HepG2 (cell line): ENCODE measurements at regions not wholly inside any gene's neighbourhood (a gene's known extent, or its start where the extent isn't known, plus 50 kb on each side); places are given as distances from the start of the nearest gene placed in this dataset.

Experiments
- U2AF2 ChIP-seq: fragments of 200-400 bp; formaldehyde crosslinking; IDR thresholded peaks from 2 replicates; pipeline ENCODE4 v1.6.1; 2017; ENCODE audit warnings: low read depth, mild to moderate bottlenecking, low read length
- ZNF263 ChIP-seq: sonication (generic); formaldehyde crosslinking; IDR thresholded peaks from 2 replicates; pipeline ENCODE4 v1.4.0; 2020; ENCODE audit warnings: missing genetic modification reagents
- TF ChIP-seq, protein P1 (sequence below): sonication (generic); formaldehyde crosslinking; IDR thresholded peaks from 2 replicates; pipeline ENCODE4 v1.5.0; 2020; ENCODE audit warnings: mild to moderate bottlenecking, missing genetic modification reagents, moderate library complexity

DNA sequence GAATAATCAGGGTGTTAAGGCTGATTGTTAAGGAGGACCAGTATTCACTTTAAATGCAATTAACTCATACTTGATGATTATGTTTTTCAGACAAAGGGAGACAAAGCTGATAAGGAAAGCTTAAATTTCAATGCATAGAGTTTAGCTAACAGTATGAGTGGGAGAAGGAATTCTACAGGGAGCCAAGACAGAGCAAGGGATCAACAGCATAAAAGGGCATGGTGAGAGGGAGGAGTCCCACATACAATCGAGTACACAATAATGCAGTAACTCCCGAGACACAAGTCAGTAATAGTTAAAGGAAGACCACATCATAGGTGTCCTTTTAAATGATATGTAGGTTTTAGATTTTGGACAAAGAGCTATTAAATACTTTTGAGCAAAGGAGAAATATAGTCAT, 191.7 kb upstream of the PTPRD start:
- TF ChIP-seq U2AF2: no peak
- no peak for TF ChIP-seq ZNF263 (CRISPR knock-in tag)
- TF ChIP-seq, protein P1, sequence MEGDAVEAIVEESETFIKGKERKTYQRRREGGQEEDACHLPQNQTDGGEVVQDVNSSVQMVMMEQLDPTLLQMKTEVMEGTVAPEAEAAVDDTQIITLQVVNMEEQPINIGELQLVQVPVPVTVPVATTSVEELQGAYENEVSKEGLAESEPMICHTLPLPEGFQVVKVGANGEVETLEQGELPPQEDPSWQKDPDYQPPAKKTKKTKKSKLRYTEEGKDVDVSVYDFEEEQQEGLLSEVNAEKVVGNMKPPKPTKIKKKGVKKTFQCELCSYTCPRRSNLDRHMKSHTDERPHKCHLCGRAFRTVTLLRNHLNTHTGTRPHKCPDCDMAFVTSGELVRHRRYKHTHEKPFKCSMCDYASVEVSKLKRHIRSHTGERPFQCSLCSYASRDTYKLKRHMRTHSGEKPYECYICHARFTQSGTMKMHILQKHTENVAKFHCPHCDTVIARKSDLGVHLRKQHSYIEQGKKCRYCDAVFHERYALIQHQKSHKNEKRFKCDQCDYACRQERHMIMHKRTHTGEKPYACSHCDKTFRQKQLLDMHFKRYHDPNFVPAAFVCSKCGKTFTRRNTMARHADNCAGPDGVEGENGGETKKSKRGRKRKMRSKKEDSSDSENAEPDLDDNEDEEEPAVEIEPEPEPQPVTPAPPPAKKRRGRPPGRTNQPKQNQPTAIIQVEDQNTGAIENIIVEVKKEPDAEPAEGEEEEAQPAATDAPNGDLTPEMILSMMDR (CRISPR knock-in tag): no peak
